ENCODE measurements at regions not wholly inside any gene's neighbourhood (a gene's known extent, or its start where the extent isn't known, plus 50 kb on each side); places are given as distances from the start of the nearest gene placed in this dataset.
"Not testable (repeated sequence)": the region's sequence is repeated elsewhere in the genome, so short reads cannot be mapped to it uniquely, and the experiment has no call there.

- CTCF ChIA-PET; H3K4me3 ChIP-seq (ENCODE audit: control extremely low read depth in 1 of 5, extremely low read depth in 1 of 5, insufficient read depth in 1 of 5, low read depth in 2 of 5, low read length in 4 of 5); H3K27ac Mint-ChIP-seq; H3K4me1 Mint-ChIP-seq; intact Hi-C loops (cut with micrococcal nuclease); H3K27me3 ChIP-seq (replicated peaks in 1 of 4; ENCODE audit: control extremely low read depth in 1 of 4, control insufficient read depth in 3 of 4, insufficient read depth in 4 of 4, low read length in 3 of 4); H3K79me2 ChIP-seq (ENCODE audit: control insufficient read depth, insufficient read depth, low read length); H3K36me3 ChIP-seq (replicated peaks in 1 of 2; ENCODE audit: control extremely low read depth in 1 of 2, control insufficient read depth in 1 of 2, extremely low read depth in 1 of 2, insufficient read depth in 2 of 2, low read length in 1 of 2); H4K20me1 ChIP-seq (ENCODE audit: control insufficient read depth, insufficient read depth, low read length, poor library complexity, severe bottlenecking); POLR2A ChIA-PET; H3K27me3 Mint-ChIP-seq; H3K9me3 ChIP-seq (ENCODE audit: control extremely low read depth in 1 of 3, control insufficient read depth in 2 of 3, insufficient read depth in 1 of 3, low read length in 2 of 3); H3K4me1 ChIP-seq (ENCODE audit: control insufficient read depth in 2 of 2, insufficient read depth in 2 of 2, low read length in 2 of 2); H3K9ac ChIP-seq (ENCODE audit: low read length); DNase-seq; H3K27ac ChIP-seq (ENCODE audit: low read length in 2 of 2); ATAC-seq (ENCODE audit: low read depth); H3K9me3 Mint-ChIP-seq (ENCODE audit: insufficient read depth); H3K4me2 ChIP-seq (replicated peaks; ENCODE audit: low read depth, low read length, poor library complexity, severe bottlenecking); H2AFZ ChIP-seq (ENCODE audit: insufficient read depth, low read depth, low read length, poor library complexity, severe bottlenecking): not testable (repeated sequence)
- H3K4me3 Mint-ChIP-seq, result peak overlapping the region; percentile 60
- WGBS (ENCODE audit: insufficient coverage), result no CpG with 5 or more reads among the region's 75 CpGs
Observed at GRCh38 chr9:61330342-61331092, 140.7 kb downstream of the SPATA31A7 start.

- DNase-seq; POLR2A ChIA-PET; H3K4me3 Mint-ChIP-seq; H3K4me1 Mint-ChIP-seq; H3K27ac Mint-ChIP-seq; H3K9ac ChIP-seq (ENCODE audit: low read length); H3K79me2 ChIP-seq (ENCODE audit: control insufficient read depth, insufficient read depth, low read length); H3K27me3 ChIP-seq (replicated peaks in 1 of 4; ENCODE audit: control extremely low read depth in 1 of 4, control insufficient read depth in 3 of 4, insufficient read depth in 4 of 4, low read length in 3 of 4); H3K27me3 Mint-ChIP-seq; H3K27ac ChIP-seq (ENCODE audit: low read length in 2 of 2); H3K36me3 ChIP-seq (replicated peaks in 1 of 2; ENCODE audit: control extremely low read depth in 1 of 2, control insufficient read depth in 1 of 2, extremely low read depth in 1 of 2, insufficient read depth in 2 of 2, low read length in 1 of 2); H4K20me1 ChIP-seq (ENCODE audit: control insufficient read depth, insufficient read depth, low read length, poor library complexity, severe bottlenecking); H3K9me3 Mint-ChIP-seq (ENCODE audit: insufficient read depth); H2AFZ ChIP-seq (ENCODE audit: insufficient read depth, low read depth, low read length, poor library complexity, severe bottlenecking); intact Hi-C loops (cut with micrococcal nuclease); H3K4me3 ChIP-seq (ENCODE audit: control extremely low read depth in 1 of 5, extremely low read depth in 1 of 5, insufficient read depth in 1 of 5, low read depth in 2 of 5, low read length in 4 of 5); CTCF ChIA-PET; H3K4me1 ChIP-seq (ENCODE audit: control insufficient read depth in 2 of 2, insufficient read depth in 2 of 2, low read length in 2 of 2); H3K4me2 ChIP-seq (replicated peaks; ENCODE audit: low read depth, low read length, poor library complexity, severe bottlenecking); ATAC-seq (ENCODE audit: low read depth); H3K9me3 ChIP-seq (ENCODE audit: control extremely low read depth in 1 of 3, control insufficient read depth in 2 of 3, insufficient read depth in 1 of 3, low read length in 2 of 3): not testable (repeated sequence)
- WGBS (ENCODE audit: insufficient coverage), result no CpG with 5 or more reads among the region's 6 CpGs
Observed at GRCh38 chr9:61356936-61357335, 167.1 kb downstream of the SPATA31A7 start.

- H3K36me3 ChIP-seq (replicated peaks in 1 of 2; ENCODE audit: control extremely low read depth in 1 of 2, control insufficient read depth in 1 of 2, extremely low read depth in 1 of 2, insufficient read depth in 2 of 2, low read length in 1 of 2); H3K4me3 Mint-ChIP-seq; H2AFZ ChIP-seq (ENCODE audit: insufficient read depth, low read depth, low read length, poor library complexity, severe bottlenecking); DNase-seq; intact Hi-C loops (cut with micrococcal nuclease); H3K27me3 Mint-ChIP-seq; H4K20me1 ChIP-seq (ENCODE audit: control insufficient read depth, insufficient read depth, low read length, poor library complexity, severe bottlenecking); H3K79me2 ChIP-seq (ENCODE audit: control insufficient read depth, insufficient read depth, low read length); ATAC-seq (ENCODE audit: low read depth); POLR2A ChIA-PET; H3K9ac ChIP-seq (ENCODE audit: low read length); H3K27ac ChIP-seq (ENCODE audit: low read length in 2 of 2); CTCF ChIA-PET; H3K9me3 Mint-ChIP-seq (ENCODE audit: insufficient read depth); H3K4me3 ChIP-seq (ENCODE audit: control extremely low read depth in 1 of 5, extremely low read depth in 1 of 5, insufficient read depth in 1 of 5, low read depth in 2 of 5, low read length in 4 of 5); H3K9me3 ChIP-seq (ENCODE audit: control extremely low read depth in 1 of 3, control insufficient read depth in 2 of 3, insufficient read depth in 1 of 3, low read length in 2 of 3); H3K4me1 Mint-ChIP-seq; H3K27ac Mint-ChIP-seq; H3K27me3 ChIP-seq (replicated peaks in 1 of 4; ENCODE audit: control extremely low read depth in 1 of 4, control insufficient read depth in 3 of 4, insufficient read depth in 4 of 4, low read length in 3 of 4); H3K4me2 ChIP-seq (replicated peaks; ENCODE audit: low read depth, low read length, poor library complexity, severe bottlenecking); H3K4me1 ChIP-seq (ENCODE audit: control insufficient read depth in 2 of 2, insufficient read depth in 2 of 2, low read length in 2 of 2): not testable (repeated sequence)
- WGBS (ENCODE audit: insufficient coverage), result no CpG with 5 or more reads among the region's 1 CpG
Observed at GRCh38 chr9:61374390-61374789, 184.6 kb downstream of the SPATA31A7 start.

GRCh38 chr9:61376159-61376558, 186.3 kb downstream of the SPATA31A7 start:
- H3K9ac ChIP-seq (ENCODE audit: low read length); H3K4me3 ChIP-seq (ENCODE audit: control extremely low read depth in 1 of 5, extremely low read depth in 1 of 5, insufficient read depth in 1 of 5, low read depth in 2 of 5, low read length in 4 of 5); H2AFZ ChIP-seq (ENCODE audit: insufficient read depth, low read depth, low read length, poor library complexity, severe bottlenecking); H4K20me1 ChIP-seq (ENCODE audit: control insufficient read depth, insufficient read depth, low read length, poor library complexity, severe bottlenecking); H3K4me1 Mint-ChIP-seq; H3K9me3 ChIP-seq (ENCODE audit: control extremely low read depth in 1 of 3, control insufficient read depth in 2 of 3, insufficient read depth in 1 of 3, low read length in 2 of 3); ATAC-seq (ENCODE audit: low read depth); H3K4me1 ChIP-seq (ENCODE audit: control insufficient read depth in 2 of 2, insufficient read depth in 2 of 2, low read length in 2 of 2); POLR2A ChIA-PET; H3K27ac Mint-ChIP-seq; intact Hi-C loops (cut with micrococcal nuclease); H3K27me3 ChIP-seq (replicated peaks in 1 of 4; ENCODE audit: control extremely low read depth in 1 of 4, control insufficient read depth in 3 of 4, insufficient read depth in 4 of 4, low read length in 3 of 4); H3K79me2 ChIP-seq (ENCODE audit: control insufficient read depth, insufficient read depth, low read length); H3K36me3 ChIP-seq (replicated peaks in 1 of 2; ENCODE audit: control extremely low read depth in 1 of 2, control insufficient read depth in 1 of 2, extremely low read depth in 1 of 2, insufficient read depth in 2 of 2, low read length in 1 of 2); H3K27me3 Mint-ChIP-seq; CTCF ChIA-PET; H3K4me3 Mint-ChIP-seq; DNase-seq; H3K27ac ChIP-seq (ENCODE audit: low read length in 2 of 2); H3K4me2 ChIP-seq (replicated peaks; ENCODE audit: low read depth, low read length, poor library complexity, severe bottlenecking); H3K9me3 Mint-ChIP-seq (ENCODE audit: insufficient read depth): not testable (repeated sequence)
- no CpG with 5 or more reads among the region's 4 CpGs for WGBS (ENCODE audit: insufficient coverage)
